DND-41 (cell line): ENCODE measurements at regions not wholly inside any gene's neighbourhood (a gene's known extent, or its start where the extent isn't known, plus 50 kb on each side); places are given as distances from the start of the nearest gene placed in this dataset.

ENCODE experiments used
- CTCF ChIP-seq: IDR thresholded peaks from 2 replicates; pipeline ENCODE4 v1.5.1; 2012; ENCODE audit warnings: borderline replicate concordance, low read length, moderate library complexity, mild to moderate bottlenecking; ENCODE audit not compliant: poor library complexity, severe bottlenecking; ENCODE audit errors: extremely low read depth
- EZH2 ChIP-seq: IDR thresholded peaks from 3 replicates; pipeline ENCODE4 v1.6.1; 2012; ENCODE audit warnings: borderline replicate concordance, low read depth, mild to moderate bottlenecking, moderate library complexity, low read length, inconsistent platforms; ENCODE audit not compliant: severe bottlenecking

GRCh38 chr7:15005672-15006071, 103.1 kb upstream of the DGKB start:
- TF ChIP-seq CTCF (no peak), EZH2 (no peak)
